ENCODE measurements at regions not wholly inside any gene's neighbourhood (a gene's known extent, or its start where the extent isn't known, plus 50 kb on each side); places are given as distances from the start of the nearest gene placed in this dataset.

GRCh38 chr2:207395535-207396251 lies 134.1 kb upstream of the CREB1 start:
- H3K4me3 ChIP-seq (ENCODE audit: low read depth, low read length) = no peak overlapping the region
- TF ChIP-seq, protein P1, sequence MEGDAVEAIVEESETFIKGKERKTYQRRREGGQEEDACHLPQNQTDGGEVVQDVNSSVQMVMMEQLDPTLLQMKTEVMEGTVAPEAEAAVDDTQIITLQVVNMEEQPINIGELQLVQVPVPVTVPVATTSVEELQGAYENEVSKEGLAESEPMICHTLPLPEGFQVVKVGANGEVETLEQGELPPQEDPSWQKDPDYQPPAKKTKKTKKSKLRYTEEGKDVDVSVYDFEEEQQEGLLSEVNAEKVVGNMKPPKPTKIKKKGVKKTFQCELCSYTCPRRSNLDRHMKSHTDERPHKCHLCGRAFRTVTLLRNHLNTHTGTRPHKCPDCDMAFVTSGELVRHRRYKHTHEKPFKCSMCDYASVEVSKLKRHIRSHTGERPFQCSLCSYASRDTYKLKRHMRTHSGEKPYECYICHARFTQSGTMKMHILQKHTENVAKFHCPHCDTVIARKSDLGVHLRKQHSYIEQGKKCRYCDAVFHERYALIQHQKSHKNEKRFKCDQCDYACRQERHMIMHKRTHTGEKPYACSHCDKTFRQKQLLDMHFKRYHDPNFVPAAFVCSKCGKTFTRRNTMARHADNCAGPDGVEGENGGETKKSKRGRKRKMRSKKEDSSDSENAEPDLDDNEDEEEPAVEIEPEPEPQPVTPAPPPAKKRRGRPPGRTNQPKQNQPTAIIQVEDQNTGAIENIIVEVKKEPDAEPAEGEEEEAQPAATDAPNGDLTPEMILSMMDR (IDR thresholded peaks at IDR 0.05; ENCODE audit: low read depth, low read length, missing control alignments) = no peak
- DNase-seq (ENCODE audit: low read depth) = no peak

GRCh38 chr2:207397917-207398655 lies 131.7 kb upstream of the CREB1 start:
- H3K4me3 ChIP-seq (ENCODE audit: low read depth, low read length) = no peak overlapping the region
- DNase-seq (ENCODE audit: low read depth) = no peak
- TF ChIP-seq, protein P1 (IDR thresholded peaks at IDR 0.05; ENCODE audit: low read depth, low read length, missing control alignments) = no peak

DNA sequence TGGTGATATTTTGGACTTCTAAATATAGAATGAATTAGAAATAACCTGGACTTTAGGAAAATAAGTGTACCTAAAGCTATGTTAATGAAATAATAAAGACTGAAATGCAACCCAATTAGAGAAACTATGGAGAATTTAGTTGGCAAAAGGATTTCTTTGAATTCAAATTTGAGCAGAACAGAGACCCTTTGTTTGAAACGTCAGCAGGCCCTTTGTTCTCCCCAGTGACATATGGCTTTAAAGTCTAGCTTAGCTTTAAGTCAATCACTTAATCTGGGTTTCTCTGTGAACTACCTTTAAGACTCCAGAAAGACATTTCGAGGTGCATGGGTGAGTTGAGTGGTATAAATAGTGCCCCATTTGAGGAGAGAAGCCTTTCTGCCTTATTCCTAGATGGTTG lies 130.5 kb upstream of the CREB1 start:
- no peak overlapping the region for H3K4me3 ChIP-seq (ENCODE audit: low read depth, low read length)
- TF ChIP-seq, protein P1 (IDR thresholded peaks at IDR 0.05; ENCODE audit: low read depth, low read length, missing control alignments) = no peak
- DNase-seq (ENCODE audit: low read depth) = no peak

DNA sequence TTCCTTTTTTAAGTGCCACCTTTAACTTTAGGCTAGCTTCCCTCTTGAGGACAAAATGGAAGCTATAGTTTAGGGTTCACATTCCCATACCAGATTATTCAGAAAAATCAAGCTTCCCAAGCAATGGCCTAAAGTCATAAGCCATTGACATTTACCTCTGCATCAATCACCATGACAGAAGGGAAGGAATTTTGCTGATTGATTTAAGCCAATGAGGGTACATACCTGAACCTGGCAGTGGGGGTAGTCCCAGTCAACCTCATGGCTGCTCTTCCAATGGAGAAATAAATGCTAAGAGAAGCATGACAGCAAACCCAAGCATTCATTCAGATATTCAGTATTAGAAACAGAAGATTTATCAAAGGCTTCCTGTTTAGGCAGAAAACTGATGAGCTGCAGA lies 128.4 kb upstream of the CREB1 start:
- TF ChIP-seq, protein P1 (IDR thresholded peaks at IDR 0.05; ENCODE audit: low read depth, low read length, missing control alignments) = no peak
- no peak for DNase-seq (ENCODE audit: low read depth)

DNA sequence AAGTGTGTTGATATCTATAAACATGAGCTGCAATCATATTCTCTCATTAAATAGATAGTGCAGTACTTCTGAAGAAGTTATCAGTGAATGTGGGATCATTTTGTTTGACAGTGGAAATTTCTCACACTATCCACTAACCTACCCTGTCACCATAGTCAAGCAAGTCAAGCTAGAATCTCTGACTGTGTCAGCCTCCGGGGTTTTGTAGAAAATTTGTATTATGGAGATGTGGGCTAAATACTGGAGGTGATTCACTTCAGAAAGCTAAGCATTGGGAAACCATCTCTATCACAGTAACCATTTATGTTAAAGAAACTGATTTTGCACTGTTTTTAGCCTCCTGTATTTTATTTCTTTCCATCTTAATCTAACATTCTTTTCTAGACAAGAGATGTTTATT lies 126.6 kb upstream of the CREB1 start:
- TF ChIP-seq, protein P1 (IDR thresholded peaks at IDR 0.05; ENCODE audit: low read depth, low read length, missing control alignments) = no peak
- H3K4me3 ChIP-seq (ENCODE audit: low read depth, low read length) = no peak overlapping the region
- no peak for DNase-seq (ENCODE audit: low read depth)

More for the DNA sequence above, 128.4 kb upstream of the CREB1 start:
- no peak overlapping the region for H3K4me3 ChIP-seq (ENCODE audit: low read depth, low read length)

- no peak overlapping the region for H3K4me3 ChIP-seq (ENCODE audit: low read depth, low read length)
- DNase-seq (ENCODE audit: low read depth) = no peak
- TF ChIP-seq, protein P1 (IDR thresholded peaks at IDR 0.05; ENCODE audit: low read depth, low read length, missing control alignments) = no peak
Measured at GRCh38 chr2:207403950-207404349, 125.8 kb upstream of the CREB1 start.

Measured in GM12864 (cell line).